ENCODE measurements at regions not wholly inside any gene's neighbourhood (a gene's known extent, or its start where the extent isn't known, plus 50 kb on each side); places are given as distances from the start of the nearest gene placed in this dataset.
A peak's percentile ranks its signal among the peaks of the same experiment; 100 is the strongest.

DNA sequence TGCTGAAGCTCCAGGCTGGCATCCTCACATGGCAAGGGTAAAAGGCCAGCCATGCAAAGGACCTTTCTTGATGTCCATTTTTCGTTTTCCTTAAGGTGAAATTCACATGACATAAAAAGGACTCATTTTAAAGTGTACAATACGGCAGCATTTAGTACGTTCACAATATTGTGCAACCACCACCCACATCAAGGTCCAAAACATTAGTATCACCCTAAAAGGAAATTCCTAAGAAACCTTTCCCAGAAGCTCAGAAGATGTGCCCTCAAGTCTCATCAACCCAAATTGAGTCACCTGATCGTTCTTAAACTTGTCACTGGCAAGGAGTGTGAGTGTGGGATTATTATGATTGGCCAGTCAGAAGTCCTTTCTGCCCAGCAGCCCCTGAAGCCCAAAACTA is 250.1 kb downstream of the TLE3 start:
- peaks cover 8% of the 10 kb centered on the region for H3K27me3 ChIP-seq (ENCODE audit: control insufficient read depth, insufficient read depth, low read length)
- H3K27ac ChIP-seq (ENCODE audit: low read depth, low read length): no peak overlapping the region
- H3K9me3 ChIP-seq (ENCODE audit: control insufficient read depth, insufficient read depth, low read length): no peaks in the 10 kb centered on the region; the same call in 1 of the 2 replicates
- H3K4me3 ChIP-seq (ENCODE audit: low read depth, low read length): no peak overlapping the region
- ChIA-PET POLR2A (no interaction called here), CTCF (no interaction called here)
- no peak for DNase-seq (ENCODE audit: low read depth, low spot score)
- TF ChIP-seq, protein P1, sequence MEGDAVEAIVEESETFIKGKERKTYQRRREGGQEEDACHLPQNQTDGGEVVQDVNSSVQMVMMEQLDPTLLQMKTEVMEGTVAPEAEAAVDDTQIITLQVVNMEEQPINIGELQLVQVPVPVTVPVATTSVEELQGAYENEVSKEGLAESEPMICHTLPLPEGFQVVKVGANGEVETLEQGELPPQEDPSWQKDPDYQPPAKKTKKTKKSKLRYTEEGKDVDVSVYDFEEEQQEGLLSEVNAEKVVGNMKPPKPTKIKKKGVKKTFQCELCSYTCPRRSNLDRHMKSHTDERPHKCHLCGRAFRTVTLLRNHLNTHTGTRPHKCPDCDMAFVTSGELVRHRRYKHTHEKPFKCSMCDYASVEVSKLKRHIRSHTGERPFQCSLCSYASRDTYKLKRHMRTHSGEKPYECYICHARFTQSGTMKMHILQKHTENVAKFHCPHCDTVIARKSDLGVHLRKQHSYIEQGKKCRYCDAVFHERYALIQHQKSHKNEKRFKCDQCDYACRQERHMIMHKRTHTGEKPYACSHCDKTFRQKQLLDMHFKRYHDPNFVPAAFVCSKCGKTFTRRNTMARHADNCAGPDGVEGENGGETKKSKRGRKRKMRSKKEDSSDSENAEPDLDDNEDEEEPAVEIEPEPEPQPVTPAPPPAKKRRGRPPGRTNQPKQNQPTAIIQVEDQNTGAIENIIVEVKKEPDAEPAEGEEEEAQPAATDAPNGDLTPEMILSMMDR (IDR thresholded peaks at IDR 0.05; ENCODE audit: low read depth, low read length): no peak

GRCh38 chr15:69848096-69848495 is 249.6 kb downstream of the TLE3 start:
- Histone ChIP-seq H3K9me3 (ENCODE audit: control insufficient read depth, insufficient read depth, low read length) (no peaks in the 10 kb centered on the region; the same call in 1 of the 2 replicates), H3K27ac (ENCODE audit: low read depth, low read length) (no peak overlapping the region), H3K27me3 (ENCODE audit: control insufficient read depth, insufficient read depth, low read length) (peaks cover 8% of the 10 kb centered on the region), H3K4me3 (ENCODE audit: low read depth, low read length) (no peak overlapping the region)
- POLR2A ChIA-PET: interaction anchor here (1.0 kb wide), 1 partner anchor 20 kb away, joined by 3 read pairs; no protein-coding TSS in a partner anchor
- TF ChIP-seq, protein P1 (IDR thresholded peaks at IDR 0.05; ENCODE audit: low read depth, low read length): no peak
- CTCF ChIA-PET: no interaction called here
- no peak for DNase-seq (ENCODE audit: low read depth, low spot score)

GRCh38 chr15:69848551-69849231 is 249.0 kb downstream of the TLE3 start:
- TF ChIP-seq, protein P1 (IDR thresholded peaks at IDR 0.05; ENCODE audit: low read depth, low read length): no peak
- Histone ChIP-seq H3K27me3 (ENCODE audit: control insufficient read depth, insufficient read depth, low read length) (peaks cover 6% of the 10 kb centered on the region), H3K9me3 (ENCODE audit: control insufficient read depth, insufficient read depth, low read length) (no peaks in the 10 kb centered on the region; the same call in 1 of the 2 replicates), H3K27ac (ENCODE audit: low read depth, low read length) (no peak overlapping the region), H3K4me3 (ENCODE audit: low read depth, low read length) (no peak overlapping the region)
- POLR2A ChIA-PET: interaction anchor here (1.0 kb wide), 1 partner anchor 20 kb away, joined by 3 read pairs; no protein-coding TSS in a partner anchor
- CTCF ChIA-PET: no interaction called here
- no peak for DNase-seq (ENCODE audit: low read depth, low spot score)

DNA sequence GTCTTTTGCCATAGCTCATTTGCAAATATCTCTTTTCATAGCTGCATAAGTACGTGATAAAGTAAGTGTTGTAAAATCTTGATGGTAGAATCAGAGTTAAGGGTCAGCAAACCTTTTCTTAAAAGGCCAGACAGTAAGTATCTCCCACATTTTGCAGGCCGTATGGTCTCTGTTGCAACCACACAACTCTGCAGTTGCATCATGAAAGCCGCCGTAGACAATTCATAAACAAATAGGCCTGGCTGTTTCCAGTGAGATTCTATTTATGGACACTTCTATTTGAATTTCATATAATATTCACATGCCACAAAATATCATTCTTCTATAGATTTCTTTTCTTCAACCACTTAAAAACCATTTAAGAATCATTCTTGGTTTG is 248.5 kb downstream of the TLE3 start:
- no peak for DNase-seq (ENCODE audit: low read depth, low spot score)
- Histone ChIP-seq H3K4me3 (ENCODE audit: low read depth, low read length) (no peak overlapping the region), H3K27me3 (ENCODE audit: control insufficient read depth, insufficient read depth, low read length) (peaks cover 3% of the 10 kb centered on the region), H3K9me3 (ENCODE audit: control insufficient read depth, insufficient read depth, low read length) (no peaks in the 10 kb centered on the region; the same call in 1 of the 2 replicates), H3K27ac (ENCODE audit: low read depth, low read length) (no peak overlapping the region)
- TF ChIP-seq, protein P1 (IDR thresholded peaks at IDR 0.05; ENCODE audit: low read depth, low read length): no peak
- CTCF ChIA-PET: no interaction called here
- POLR2A ChIA-PET: interaction anchor here (1.0 kb wide), 1 partner anchor 21 kb away, joined by 3 read pairs; no protein-coding TSS in a partner anchor

DNA sequence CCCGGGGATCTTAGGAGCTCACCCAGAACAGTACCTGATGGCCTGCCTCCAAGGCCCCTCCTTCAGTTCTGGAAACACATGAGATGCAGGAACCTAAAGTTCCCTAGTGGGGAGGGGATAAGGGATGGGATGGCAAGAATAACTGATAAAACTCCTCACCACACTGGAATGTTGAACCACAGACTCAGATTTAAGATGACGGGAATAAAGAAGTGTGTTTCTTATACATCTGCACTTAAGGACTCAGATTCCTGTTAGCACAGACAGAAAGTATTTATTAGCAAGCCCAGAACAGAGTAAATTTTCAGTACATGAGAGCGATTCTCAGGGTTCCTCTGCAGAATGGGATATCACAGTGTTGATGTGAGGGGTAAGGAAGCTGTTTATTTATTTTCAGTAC is 245.2 kb downstream of the TLE3 start:
- ChIA-PET CTCF (no interaction called here), POLR2A (no interaction called here)
- H3K27me3 ChIP-seq (ENCODE audit: control insufficient read depth, insufficient read depth, low read length): no peaks in the 10 kb centered on the region

More for the DNA sequence above, 245.2 kb downstream of the TLE3 start:
- no peak overlapping the region for H3K4me3 ChIP-seq (ENCODE audit: low read depth, low read length)
- H3K27ac ChIP-seq (ENCODE audit: low read depth, low read length): peak overlapping the region; percentile 47
- DNase-seq (ENCODE audit: low read depth, low spot score): no peak
- TF ChIP-seq, protein P1 (IDR thresholded peaks at IDR 0.05; ENCODE audit: low read depth, low read length): no peak
- no peaks in the 10 kb centered on the region; the same call in 1 of the 2 replicates for H3K9me3 ChIP-seq (ENCODE audit: control insufficient read depth, insufficient read depth, low read length)

Data from AG04450 (cell line).